ENCODE measurements at regions not wholly inside any gene's neighbourhood (a gene's known extent, or its start where the extent isn't known, plus 50 kb on each side); places are given as distances from the start of the nearest gene placed in this dataset.
"Not testable (repeated sequence)": the region's sequence is repeated elsewhere in the genome, so short reads cannot be mapped to it uniquely, and the experiment has no call there.

DNA sequence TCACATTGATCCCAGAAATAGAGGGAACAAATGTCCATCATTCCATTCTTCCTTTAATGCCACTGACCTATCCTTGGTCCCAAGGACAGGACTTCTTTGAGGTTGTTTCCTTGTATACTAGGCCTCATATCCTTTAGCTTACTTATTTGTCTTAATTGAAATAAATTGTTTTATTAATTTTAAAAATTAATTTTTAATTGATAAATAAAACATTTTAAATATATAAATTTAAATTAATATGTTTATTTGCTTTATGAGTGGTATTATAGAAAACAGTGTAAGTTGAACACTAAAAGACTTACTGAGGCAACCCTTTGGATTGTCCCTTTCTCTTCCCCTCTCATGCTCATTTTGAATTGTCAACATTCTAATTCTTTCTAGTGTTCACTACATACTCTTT, 556.9 kb upstream of the NUDT12 start:
- DNase-seq (ENCODE audit: low read depth in 2 of 2) = no peak

DNA sequence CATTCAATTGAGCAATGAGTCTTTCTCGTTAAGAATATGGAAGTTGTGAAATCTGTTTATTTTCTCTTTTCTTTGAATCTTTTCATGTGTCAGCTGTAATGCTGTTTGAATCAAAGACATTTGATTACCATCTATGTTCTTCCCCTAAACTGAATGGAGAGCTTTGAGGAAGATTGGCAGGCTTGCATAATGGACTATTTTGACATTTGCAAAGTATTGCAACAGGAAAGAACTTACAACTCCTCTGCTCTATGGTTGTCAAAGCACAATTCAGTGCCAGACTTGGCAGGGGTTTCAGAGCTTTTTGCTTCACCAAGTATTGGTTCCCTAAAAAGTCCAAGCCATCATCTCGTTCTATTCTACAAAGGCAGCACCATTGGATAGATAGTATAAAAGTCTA, 549.0 kb upstream of the NUDT12 start:
- DNase-seq (ENCODE audit: low read depth in 2 of 2) = no peak

DNA sequence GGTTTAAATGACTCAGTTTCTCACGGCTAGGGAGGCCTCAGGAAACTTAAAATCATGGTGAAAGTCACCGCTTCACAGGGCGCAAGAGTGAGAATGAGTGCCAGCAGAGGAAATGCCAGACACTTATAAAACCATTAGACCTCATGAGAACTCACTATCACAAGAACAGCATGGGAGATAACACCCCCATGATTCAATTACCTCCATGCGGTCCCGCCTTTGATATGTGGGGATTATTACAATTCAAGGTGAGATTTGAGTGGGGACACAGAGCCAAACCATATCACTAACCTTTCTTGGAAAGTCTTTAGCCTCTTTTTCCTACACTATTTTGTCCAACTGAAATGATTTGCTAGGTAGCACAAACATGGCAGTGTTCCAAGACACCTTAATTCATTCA, 533.9 kb upstream of the NUDT12 start:
- no peak for DNase-seq (ENCODE audit: low read depth in 2 of 2)

- no peak for DNase-seq (ENCODE audit: low read depth in 2 of 2)
These were observed 532.9 kb upstream of the NUDT12 start for GRCh38 chr5:104095527-104095926.

- no peak for DNase-seq (ENCODE audit: low read depth in 2 of 2)
These were observed 526.5 kb upstream of the NUDT12 start for GRCh38 chr5:104088876-104089778.

DNA sequence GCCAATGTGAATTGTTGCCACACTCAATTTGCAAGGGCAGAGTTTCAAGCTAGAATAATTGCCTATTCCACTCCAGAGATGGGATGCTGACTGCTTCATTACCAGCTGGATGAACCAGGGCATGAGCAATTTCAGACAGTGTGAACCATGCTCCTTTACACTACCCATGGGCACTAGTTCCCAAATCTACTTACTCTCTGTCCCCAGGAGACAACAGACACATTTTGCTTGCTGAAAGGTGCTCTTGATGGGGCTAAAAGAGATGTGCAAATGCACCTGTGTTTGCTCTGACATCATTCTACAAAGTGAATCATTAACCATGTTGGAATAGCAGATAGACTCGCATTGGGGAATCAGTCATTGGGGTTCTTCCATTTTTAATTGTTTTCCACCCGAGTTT, 522.3 kb upstream of the NUDT12 start:
- DNase-seq (ENCODE audit: low read depth in 2 of 2) = no peak

GRCh38 chr5:104082754-104083153, 520.2 kb upstream of the NUDT12 start:
- DNase-seq (ENCODE audit: low read depth in 2 of 2) = no peak

- no peak for DNase-seq (ENCODE audit: low read depth in 2 of 2)
These were observed 518.6 kb upstream of the NUDT12 start for GRCh38 chr5:104081232-104081631.

DNA sequence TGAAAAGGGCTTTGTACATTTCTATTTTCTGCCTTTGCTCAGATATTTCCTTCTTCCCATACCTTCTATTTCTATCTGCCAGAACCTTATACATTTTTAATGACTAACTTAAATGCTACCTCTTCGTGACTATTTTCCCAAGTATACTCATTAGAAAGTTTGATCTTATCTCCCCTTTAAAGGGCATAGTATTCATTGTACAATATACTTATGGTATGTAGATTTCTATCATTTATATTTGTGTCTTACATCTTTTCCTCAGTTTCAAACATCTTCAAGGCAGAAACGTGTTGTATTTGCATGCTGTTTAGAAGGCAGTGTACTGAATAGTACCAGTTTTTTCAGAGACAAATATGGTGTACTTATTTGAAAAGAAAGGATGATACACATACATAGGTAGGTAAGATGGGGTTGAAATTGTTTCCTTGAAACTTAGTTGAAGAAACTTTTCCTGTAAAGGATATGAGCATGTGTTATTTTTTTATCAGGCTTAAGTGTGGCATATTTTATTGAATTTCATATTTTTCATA, 518.1 kb upstream of the NUDT12 start:
- no peak for DNase-seq (ENCODE audit: low read depth in 2 of 2)

DNA sequence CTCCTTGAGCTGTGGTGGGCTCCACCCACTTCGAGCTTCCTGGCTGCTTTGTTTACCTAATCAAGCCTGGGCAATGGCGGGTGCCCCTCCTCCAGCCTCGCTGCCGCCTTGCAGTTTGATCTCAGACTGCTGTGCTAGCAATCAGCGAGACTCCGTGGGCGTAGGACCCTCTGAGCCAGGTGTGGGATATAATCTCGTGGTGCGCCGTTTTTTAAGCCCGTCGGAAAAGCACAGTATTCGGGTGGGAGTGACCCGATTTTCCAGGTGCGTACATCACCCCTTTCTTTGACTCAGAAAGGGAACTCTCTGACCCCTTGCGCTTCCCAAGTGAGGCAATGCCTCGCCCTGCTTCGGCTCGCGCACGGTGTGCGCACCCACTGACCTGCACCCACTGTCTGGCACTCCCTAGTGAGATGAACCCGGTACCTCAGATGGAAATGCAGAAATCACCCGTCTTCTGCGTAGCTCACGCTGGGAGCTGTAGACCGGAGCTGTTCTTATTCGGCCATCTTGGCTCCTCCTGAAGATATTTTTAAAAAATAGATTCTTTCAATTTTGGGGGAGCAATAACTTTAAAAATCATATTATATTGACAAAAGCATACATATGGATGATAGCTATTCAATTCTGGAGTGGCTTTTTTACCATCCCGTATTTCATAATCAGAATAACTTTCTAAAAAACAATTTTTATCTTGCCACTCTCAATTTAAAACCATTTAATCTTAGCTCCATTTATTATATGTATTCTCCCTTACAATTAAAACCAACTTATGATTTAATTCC, 517.5 kb upstream of the NUDT12 start:
- not testable (repeated sequence) for DNase-seq (ENCODE audit: low read depth in 2 of 2)

GRCh38 chr5:104071887-104072286, 509.3 kb upstream of the NUDT12 start:
- DNase-seq (ENCODE audit: low read depth in 2 of 2) = no peak

GRCh38 chr5:104062621-104063377, 500.2 kb upstream of the NUDT12 start:
- DNase-seq (ENCODE audit: low read depth in 2 of 2) = no peak

DNA sequence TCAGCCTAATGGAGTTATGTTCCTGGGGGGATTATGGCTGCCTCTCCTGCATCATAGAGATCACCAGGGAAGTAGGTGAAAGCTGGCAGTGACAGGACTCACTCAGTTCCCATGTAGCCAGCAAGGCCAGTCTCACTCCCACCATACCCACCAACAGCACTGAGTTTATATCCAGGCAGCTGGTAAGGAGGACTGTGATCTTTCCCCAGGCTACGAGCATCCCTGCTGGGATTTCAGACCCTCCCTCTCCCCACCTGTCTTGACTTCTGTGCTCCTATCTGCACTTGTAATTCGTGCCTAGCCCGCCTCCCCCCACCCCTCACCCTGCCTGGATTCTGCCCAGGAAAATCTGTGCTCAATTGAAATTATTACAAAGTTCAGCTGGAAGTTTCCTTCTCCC, 499.1 kb upstream of the NUDT12 start:
- no peak for DNase-seq (ENCODE audit: low read depth in 2 of 2)

DNA sequence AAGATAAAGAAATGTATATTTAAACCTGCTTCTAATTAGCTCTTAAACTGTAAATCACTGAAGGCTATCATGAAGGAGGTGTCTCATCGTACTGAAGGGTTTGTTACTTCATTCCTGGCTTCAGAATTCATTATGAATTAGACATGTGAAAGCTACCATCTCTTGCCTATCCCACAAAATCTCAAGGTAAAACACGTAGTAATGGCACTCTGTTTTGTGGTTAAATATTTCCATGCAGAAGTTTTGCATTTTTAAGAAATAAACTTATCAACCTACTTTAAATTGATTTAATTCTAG, 490.7 kb upstream of the NUDT12 start:
- DNase-seq (ENCODE audit: low read depth in 2 of 2) = no peak

GRCh38 chr5:104052558-104053352, 490.2 kb upstream of the NUDT12 start:
- no peak for DNase-seq (ENCODE audit: low read depth in 2 of 2)

GRCh38 chr5:104050436-104050835, 487.8 kb upstream of the NUDT12 start:
- DNase-seq (ENCODE audit: low read depth in 2 of 2) = no peak

- no peak for DNase-seq (ENCODE audit: low read depth in 2 of 2)
These were observed 487.2 kb upstream of the NUDT12 start for GRCh38 chr5:104049752-104050151.

- DNase-seq (ENCODE audit: low read depth in 2 of 2) = no peak
These were observed 485.6 kb upstream of the NUDT12 start for GRCh38 chr5:104048231-104048630.

DNA sequence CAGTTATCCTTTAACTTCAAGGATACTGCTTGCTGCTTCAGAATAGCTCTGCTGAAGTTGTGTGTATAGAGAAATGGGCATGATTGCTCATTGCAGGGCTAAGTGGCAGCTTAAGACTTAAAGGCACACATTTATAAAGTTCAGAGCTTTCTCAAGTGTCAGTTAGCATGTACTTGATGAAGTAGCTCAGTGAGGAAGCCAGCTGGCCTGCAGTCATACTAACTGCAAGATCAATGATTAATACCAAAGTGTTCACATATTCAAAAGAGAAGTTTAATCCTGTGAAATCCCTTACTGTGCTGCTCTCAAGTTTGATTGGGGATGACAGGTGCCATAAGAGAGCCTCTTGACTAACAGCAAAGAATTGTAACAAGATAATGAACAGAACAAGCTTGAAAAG, 483.4 kb upstream of the NUDT12 start:
- no peak for DNase-seq (ENCODE audit: low read depth in 2 of 2)

- DNase-seq (ENCODE audit: low read depth in 2 of 2) = not testable (repeated sequence)
These were observed 477.3 kb upstream of the NUDT12 start for GRCh38 chr5:104039871-104040270.

- DNase-seq (ENCODE audit: low read depth in 2 of 2) = not testable (repeated sequence)
These were observed 474.5 kb upstream of the NUDT12 start for GRCh38 chr5:104037136-104037535.

Measured in stimulated activated CD8-positive, alpha-beta memory T cell treated with anti-CD3 and anti-CD28 coated beads, Interleukin-2, amount 100 ng/mL, for 48 hours (primary cell).